Colon (tissue), 2 donors: ENCODE measurements at regions not wholly inside any gene's neighbourhood (a gene's known extent, or its start where the extent isn't known, plus 50 kb on each side); places are given as distances from the start of the nearest gene placed in this dataset.

Experiments
- FAIRE-seq: peaks from 2 replicates; lab custom pipeline; 2012; peaks lifted over from hg19 to GRCh38; lab: Jason Lieb, UNC
- donor health status: control.
- donor health status: control.

DNA sequence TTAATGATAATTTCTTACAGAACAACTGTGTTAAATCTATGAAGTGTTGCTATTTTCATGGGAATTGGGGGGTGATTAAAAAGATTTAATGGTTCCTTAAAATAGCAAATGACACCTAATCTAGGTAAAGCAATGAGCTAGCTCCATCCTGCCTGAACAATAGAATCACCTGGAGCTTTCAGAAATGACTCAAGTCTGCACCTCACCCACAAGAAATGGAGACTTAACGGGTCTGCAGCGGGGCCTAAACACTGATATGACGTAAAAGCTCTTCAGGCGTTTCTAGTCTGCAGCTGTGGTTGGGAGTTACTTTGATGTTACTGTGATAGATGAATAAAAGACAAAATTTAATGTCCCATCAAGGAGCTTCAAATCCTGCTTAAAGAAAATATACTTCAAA is 328.2 kb downstream of the RND3 start:
- FAIRE-seq: no peak

GRCh38 chr2:150156876-150157275 is 330.6 kb downstream of the RND3 start:
- no peak for FAIRE-seq

DNA sequence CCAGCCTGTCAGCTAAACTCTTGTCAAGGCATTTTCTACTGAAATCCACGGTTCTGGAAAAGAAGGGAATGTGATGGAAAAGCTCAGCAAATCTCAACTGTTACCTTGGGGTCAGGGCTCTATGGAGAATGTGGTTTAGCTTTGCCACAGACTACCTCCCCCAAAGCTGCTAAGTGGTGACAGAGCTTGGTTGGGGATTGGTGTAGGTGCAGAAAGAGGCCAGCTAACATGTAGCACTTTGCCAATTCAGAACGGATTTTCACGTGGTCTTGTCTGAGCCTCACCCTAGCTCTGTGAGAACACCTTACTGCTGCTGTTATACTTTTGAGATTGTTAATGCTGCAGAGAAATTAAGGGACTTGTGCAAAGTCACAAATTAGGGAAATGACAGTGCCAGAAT is 331.1 kb downstream of the RND3 start:
- FAIRE-seq: no peak

DNA sequence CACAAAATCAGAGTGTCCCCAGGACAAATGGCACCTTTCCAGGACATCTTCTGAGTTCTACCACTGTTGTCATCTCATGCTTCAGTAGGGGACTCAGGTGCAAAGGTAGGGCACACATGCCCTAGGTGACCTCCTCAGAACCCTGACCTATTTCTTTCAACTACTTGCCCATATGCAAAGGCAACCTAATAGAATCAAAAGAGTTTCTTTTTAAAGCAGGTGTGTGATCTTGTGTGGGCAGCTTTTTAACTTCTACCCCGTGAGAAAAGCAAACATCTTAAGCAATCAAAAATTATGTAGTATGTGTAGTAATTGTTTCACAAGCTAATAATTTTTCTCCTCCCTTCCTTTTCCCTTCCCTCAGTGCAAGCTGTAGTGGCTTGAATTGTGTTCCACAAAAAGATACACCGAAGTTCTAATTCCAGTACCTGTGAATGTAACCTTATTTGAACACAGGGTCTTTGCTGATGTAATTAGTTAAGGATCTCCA is 333.1 kb downstream of the RND3 start:
- FAIRE-seq: no peak

GRCh38 chr2:150153646-150154307 is 333.7 kb downstream of the RND3 start:
- no peak for FAIRE-seq

DNA sequence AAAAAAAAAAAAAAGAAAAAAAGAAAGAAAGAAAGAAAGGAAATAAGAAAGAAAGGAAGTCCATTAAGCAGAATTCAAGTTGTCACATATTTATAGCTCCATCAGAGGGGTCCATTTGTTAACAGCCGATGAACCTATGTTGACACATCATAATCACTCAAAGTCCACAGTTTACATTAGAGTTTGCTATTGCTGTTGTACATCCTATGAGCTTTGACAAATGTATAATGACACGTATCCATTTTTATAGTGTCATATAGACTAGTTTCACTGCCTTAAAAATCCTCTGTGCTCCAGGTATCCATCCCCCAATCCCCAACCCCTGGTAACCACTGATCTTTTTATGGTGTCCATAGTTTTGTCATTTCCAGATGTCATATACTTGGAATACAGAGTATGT is 335.2 kb downstream of the RND3 start:
- FAIRE-seq: no peak

DNA sequence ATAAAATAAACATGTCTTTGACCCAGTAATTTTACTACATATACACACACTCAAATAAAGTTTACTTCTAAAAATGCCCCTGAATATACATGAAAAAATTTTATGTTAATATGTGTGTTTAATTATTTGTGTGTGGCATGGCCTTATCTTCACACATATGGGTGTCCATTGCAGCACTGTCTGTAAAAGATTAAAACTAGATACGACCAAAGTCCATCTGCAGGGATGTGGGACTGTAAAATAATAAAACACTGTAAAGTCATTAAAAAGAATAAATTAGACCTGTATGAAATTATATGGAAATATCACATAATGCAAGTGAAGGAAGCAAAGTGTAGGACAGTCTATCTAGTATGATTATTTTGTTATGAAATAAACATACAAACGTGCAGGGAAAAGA is 337.3 kb downstream of the RND3 start:
- peak; percentile 78 for FAIRE-seq

- no peak for FAIRE-seq
Measured at GRCh38 chr2:150147889-150148683, 339.4 kb downstream of the RND3 start.

- FAIRE-seq: no peak
Measured at GRCh38 chr2:150146879-150147278, 340.6 kb downstream of the RND3 start.

DNA sequence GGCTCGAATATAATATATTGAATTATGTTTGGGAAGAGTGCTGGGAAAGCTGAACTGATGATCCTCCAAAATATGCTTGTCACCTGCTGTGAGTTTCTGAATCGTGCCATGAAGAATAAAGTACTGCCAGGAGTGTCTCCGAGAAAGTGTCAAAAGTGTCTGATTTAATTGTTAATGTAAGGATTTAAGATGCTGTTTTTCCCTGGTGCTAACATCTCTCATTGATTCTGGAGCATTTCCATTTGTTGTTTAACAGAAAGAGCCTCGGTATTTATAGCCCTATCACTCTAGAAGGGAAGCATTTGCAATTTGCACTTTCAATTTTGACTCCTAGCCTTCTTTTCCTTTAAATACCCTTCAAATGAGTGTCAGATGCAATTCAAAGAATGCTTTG is 342.2 kb downstream of the RND3 start:
- FAIRE-seq: no peak

DNA sequence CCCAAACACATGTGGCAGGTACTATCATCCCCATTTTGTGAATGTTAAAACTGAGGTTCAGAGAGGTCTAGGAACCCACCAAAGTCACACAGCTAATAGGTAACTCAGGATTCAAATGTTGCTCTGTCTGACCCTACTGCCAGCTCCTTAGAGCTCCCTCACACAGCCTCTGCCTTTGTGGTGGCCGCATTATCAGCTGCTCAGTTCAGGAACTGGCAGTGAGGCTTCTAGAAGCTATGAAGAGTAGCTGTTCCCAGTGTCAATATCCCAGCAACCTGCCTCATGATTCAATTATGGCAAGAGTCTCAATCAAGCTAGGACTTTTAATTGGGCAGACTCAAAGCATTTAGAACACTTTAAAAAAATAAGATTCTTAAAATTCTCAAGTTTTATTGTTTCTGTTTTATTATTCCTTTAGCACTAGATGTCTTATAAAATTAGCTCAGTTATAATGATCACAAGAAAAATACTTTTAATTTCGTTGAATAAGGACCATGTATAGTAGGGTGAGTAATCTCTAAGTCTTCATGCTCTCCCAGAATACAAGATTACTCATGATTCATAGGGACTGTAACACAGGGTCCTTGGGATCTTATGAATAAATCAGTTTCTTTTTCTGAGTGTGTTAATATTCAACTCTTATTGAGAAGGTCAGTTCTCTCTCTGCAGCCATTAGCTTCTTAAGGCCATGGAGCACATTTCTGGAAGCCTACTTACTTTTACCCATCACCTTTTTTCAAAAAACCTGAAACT is 342.7 kb downstream of the RND3 start:
- no peak for FAIRE-seq

DNA sequence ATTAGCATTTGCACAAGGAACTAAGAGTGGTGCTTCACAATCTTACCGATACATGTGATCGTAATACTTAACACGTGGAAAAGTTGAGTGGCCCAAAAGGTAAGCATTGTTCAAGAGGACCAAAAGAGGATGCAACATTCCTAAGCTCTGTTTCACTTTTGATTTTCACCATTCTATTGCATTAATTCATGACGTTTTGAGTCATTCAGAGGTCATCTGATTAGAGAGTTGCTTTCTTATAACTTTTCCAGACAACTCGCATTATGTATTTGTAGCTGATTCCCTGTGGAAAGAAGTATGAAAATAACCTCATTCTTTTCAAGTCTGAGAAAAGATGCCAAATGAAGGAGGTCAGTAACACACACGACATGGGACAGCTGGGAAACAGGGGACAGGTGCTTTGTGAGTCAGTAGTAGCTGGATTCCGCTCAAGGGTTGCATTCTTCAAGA is 344.4 kb downstream of the RND3 start:
- no peak for FAIRE-seq

DNA sequence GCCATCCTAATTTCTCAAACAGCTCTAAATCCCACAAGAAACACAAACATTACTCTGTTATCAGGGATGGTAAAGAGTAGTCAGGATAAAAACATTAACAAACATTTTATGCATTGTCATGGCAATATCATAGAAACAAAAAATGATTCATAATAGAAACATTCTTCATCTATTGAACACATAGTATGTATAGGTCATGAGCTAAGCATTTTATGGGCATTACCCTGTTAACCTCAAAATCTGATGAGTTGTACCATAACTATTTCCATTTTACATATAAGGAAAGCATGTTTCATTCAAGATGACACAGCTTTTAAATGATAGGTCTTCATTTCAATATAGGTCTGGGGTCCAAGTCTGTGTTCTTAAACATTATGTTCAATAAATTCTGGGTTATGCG is 344.9 kb downstream of the RND3 start:
- no peak for FAIRE-seq

- no peak for FAIRE-seq
Measured at GRCh38 chr2:150141226-150142001, 346.1 kb downstream of the RND3 start.

DNA sequence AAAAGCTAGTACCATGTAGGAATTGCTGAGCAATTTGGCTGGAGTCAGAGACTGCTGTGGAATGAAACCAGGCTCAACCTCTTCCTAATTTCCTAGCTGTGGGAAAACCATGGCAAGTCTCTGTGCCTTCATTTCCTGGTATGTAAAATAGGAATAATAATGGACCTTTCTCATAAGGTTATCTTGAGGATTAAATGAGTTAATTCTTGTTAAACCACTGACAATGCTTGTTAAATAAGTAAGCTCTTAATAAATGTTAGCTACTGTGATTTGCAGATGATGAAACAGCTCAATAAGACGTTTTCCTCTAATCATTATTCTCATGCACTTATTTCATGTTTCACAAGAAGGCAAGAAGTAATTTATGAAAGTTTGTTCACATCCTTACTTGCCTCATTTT is 346.7 kb downstream of the RND3 start:
- no peak for FAIRE-seq

DNA sequence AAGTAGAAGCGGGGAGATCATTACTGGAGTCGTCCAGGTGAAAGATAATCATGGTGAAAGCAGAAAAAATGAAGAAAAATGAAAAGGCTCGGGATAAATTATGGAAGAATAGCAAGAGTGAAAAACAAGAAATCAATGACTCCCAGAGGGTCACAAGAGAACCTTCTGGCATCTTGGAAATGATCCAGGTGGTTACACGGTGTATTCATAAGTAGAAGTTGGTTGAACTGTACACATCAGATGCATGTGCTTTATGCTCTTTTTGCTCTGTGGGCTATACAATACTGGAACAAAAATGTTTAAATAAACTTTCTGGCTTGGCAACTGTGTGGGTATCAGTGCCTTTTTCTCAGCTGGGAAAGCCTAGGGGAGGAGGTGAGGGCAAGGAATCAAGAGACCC is 348.9 kb downstream of the RND3 start:
- no peak for FAIRE-seq

GRCh38 chr2:150137338-150138069 is 350.0 kb downstream of the RND3 start:
- FAIRE-seq: no peak

- FAIRE-seq: no peak
Measured at GRCh38 chr2:150136893-150137292, 350.6 kb downstream of the RND3 start.

GRCh38 chr2:150136401-150136800 is 351.1 kb downstream of the RND3 start:
- no peak for FAIRE-seq

GRCh38 chr2:150135223-150135883 is 352.1 kb downstream of the RND3 start:
- FAIRE-seq: no peak
